GM13976 (cell line): ENCODE measurements at regions not wholly inside any gene's neighbourhood (a gene's known extent, or its start where the extent isn't known, plus 50 kb on each side); places are given as distances from the start of the nearest gene placed in this dataset.

ENCODE experiments used
- DNase-seq: peaks from one replicate; pipeline ENCODE4 v3.0.0; 2012; ENCODE audit warnings: low spot score
- in situ Hi-C: fragments of 300-500 bp; cut with MboI; formaldehyde crosslinking; loops from one replicate; pipeline ENCODE4 v1.12.0; 2022; ENCODE audit warnings: low sequenced_read_pairs, mixed read lengths, inconsistent platforms; ENCODE audit not compliant: unreplicated experiment
- TF ChIP-seq, protein P1 (sequence below): IDR thresholded peaks from 2 replicates; pipeline ENCODE4 v1.5.1; 2012; ENCODE audit warnings: borderline replicate concordance, mild to moderate bottlenecking; ENCODE audit not compliant: insufficient read depth; ENCODE audit errors: extremely low read depth, missing control alignments, control extremely low read depth

DNA sequence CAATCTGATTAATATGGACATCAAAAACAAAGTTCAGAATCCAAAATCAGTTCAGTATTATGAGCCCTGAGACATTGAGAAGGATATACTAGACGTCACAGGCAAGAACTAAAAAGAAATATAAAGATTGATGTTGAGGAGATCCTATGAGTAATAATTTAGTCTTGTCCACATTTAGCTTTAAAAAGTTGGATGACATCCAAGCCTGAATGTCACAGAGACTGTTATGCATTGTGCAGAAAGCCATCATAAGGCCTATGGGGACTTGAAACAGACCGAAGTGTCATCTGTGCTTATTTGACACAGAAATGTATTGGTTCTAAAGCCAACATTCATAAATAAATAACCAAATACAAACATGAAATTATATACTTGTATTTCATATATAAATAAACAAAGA lies 581.8 kb upstream of the MMS22L start:
- TF ChIP-seq, protein P1, sequence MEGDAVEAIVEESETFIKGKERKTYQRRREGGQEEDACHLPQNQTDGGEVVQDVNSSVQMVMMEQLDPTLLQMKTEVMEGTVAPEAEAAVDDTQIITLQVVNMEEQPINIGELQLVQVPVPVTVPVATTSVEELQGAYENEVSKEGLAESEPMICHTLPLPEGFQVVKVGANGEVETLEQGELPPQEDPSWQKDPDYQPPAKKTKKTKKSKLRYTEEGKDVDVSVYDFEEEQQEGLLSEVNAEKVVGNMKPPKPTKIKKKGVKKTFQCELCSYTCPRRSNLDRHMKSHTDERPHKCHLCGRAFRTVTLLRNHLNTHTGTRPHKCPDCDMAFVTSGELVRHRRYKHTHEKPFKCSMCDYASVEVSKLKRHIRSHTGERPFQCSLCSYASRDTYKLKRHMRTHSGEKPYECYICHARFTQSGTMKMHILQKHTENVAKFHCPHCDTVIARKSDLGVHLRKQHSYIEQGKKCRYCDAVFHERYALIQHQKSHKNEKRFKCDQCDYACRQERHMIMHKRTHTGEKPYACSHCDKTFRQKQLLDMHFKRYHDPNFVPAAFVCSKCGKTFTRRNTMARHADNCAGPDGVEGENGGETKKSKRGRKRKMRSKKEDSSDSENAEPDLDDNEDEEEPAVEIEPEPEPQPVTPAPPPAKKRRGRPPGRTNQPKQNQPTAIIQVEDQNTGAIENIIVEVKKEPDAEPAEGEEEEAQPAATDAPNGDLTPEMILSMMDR, result no peak
- no peak for DNase-seq
- in situ Hi-C loops, result no loop called here

DNA sequence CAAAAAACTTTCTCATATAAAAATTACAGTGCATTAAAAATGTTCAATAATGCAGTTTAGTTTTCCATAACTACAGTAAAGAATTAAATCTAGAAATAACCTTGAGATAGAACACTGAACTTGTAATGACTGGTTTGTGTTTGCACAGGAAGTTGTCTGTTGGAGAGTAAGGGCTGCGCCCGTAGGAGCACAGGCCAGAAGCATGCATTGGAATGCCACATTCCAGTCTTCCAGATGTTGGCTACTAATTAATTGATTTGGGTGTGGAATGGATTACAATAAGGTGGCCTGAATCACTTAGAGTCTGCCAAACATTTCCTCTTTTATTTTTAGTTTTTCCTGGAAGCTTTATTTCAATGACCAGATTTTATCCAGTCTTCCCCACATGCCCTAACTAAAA lies 582.6 kb upstream of the MMS22L start:
- in situ Hi-C loops, result no loop called here
- TF ChIP-seq, protein P1, result no peak
- DNase-seq, result no peak

DNA sequence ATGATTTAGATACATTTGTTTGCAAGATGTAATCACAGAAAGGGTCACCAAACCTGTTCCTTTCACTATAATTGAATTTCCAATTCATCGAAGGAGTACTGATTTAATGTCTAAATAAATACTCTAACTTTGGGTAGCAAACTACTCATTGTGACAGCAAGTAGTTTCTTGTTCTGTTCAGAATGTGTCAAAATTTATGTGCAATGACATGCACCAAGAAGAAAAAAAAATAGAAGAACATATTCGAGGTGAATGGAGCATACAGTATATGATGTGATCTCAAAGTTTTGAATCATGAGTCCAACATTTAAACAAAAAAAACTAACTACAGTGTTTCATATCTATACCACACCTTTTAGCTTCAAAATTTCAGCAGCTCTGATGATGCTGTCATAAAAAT lies 583.6 kb upstream of the MMS22L start:
- TF ChIP-seq, protein P1, result no peak
- in situ Hi-C loops, result no loop called here
- DNase-seq, result no peak

DNA sequence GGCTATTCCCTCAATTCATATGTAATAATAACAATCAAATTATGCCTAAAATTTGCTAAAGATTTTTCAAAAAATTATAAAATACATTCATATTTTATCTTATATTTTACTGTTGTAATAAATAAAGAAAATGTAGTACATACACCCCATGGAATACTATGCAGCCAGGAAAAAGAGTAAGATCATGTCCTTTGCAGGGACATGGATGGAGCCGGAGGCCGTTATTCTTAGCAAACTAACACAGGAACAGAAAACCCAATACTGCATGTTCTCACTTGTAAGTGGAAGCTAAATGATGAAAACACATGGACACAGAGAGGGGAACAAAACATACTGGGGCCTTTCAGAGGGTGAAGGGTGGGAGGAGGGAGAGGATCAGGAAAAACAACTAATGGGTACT lies 584.2 kb upstream of the MMS22L start:
- in situ Hi-C loops, result no loop called here
- TF ChIP-seq, protein P1, result no peak
- DNase-seq, result no peak

DNA sequence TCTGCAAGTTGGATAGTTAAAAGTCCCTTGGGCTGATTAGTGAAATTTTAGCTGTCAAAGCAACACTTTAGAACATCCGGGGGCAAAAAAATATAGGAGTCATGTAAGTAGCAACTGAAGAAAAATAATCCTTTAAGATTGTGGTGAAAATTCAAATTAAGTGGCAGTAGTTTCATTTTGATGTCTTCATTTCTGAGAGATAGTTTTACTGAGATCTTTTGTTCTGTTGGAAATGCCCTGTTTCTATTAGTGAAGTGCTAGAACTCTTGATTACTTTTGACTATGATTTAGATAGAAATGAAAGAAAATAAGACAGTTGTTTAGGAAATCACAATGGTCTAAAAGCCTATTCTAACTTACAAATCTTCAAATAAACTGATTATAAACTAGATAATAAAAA lies 587.3 kb upstream of the MMS22L start:
- in situ Hi-C loops, result no loop called here
- TF ChIP-seq, protein P1, result no peak
- no peak for DNase-seq

DNA sequence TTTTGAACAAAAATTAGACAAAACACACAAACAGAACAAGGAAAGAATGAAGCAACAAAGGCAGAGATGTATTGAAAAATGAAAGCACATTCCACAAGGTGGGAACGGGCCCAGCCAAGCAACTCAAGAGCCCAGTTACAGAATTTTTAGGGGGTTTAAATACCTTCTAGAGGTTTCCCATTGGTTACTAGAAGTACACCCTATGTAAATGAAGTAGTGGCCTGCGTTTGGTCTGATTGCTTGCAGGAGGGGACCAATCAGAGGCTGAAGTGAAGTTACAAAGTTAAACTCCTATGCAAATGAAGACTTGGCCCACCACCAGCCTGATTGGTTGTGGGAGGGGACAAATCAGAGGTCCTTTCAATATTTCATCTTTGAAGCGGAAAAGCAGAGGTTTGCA lies 593.7 kb upstream of the MMS22L start:
- TF ChIP-seq, protein P1, result no peak
- DNase-seq, result no peak
- in situ Hi-C loops, result no loop called here

DNA sequence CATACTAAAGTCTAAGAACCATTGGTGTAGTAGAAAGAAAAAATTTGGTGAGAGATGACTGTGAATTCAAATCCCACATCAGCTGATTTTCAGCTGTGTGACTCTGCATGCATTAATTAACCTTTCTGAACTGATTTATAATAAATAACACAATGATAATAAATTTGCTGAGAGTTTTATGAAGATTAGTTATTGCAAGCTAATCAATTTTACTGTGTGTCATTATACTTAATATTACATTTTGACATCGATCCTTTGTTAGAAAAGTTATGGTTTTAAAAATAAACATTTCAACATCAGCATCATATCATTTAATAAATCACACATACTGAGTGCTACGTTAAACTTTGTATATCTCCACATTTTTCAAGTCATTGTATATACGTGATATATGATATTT lies 599.7 kb upstream of the MMS22L start:
- in situ Hi-C loops, result no loop called here
- DNase-seq, result no peak
- TF ChIP-seq, protein P1, result no peak
